Subcutaneous abdominal adipose tissue (tissue), 5 donors: ENCODE measurements at regions not wholly inside any gene's neighbourhood (a gene's known extent, or its start where the extent isn't known, plus 50 kb on each side); places are given as distances from the start of the nearest gene placed in this dataset.
"Not testable (repeated sequence)": the region's sequence is repeated elsewhere in the genome, so short reads cannot be mapped to it uniquely, and the experiment has no call there.

ENCODE experiments used
- H3K27ac ChIP-seq: one replicate; pipeline ENCODE4 v1.7.0; 2013; ENCODE audit warnings: low read depth, mild to moderate bottlenecking, inconsistent platforms, low read length, moderate library complexity
- H3K27me3 ChIP-seq, 5 donors: one replicate each; pipeline ENCODE4 v1.7.0; 2013; ENCODE audit warnings: low read length in 5 of 5, inconsistent platforms in 1 of 5; ENCODE audit not compliant: control insufficient read depth in 5 of 5, insufficient read depth in 4 of 5
- H3K36me3 ChIP-seq, 5 donors: one replicate each; pipeline ENCODE4 v1.7.0; 2013; ENCODE audit warnings: low read length in 5 of 5; ENCODE audit not compliant: control insufficient read depth in 5 of 5, insufficient read depth in 5 of 5
- H3K4me1 ChIP-seq, 5 donors: one replicate each; pipeline ENCODE4 v1.7.0; 2013; ENCODE audit warnings: low read length in 5 of 5, mild to moderate bottlenecking in 3 of 5, moderate library complexity in 1 of 5; ENCODE audit not compliant: control insufficient read depth in 5 of 5, insufficient read depth in 5 of 5
- H3K4me3 ChIP-seq, 5 donors: one replicate each; pipeline ENCODE4 v1.7.0; 2013; ENCODE audit warnings: low read length in 5 of 5, low read depth in 1 of 5
- H3K9ac ChIP-seq, 5 donors: one replicate each; pipeline ENCODE4 v1.7.0; 2013; ENCODE audit warnings: low read length in 5 of 5, mild to moderate bottlenecking in 4 of 5, moderate library complexity in 3 of 5
- H3K9me3 ChIP-seq, 5 donors: one replicate each; pipeline ENCODE4 v1.7.0; 2013; ENCODE audit warnings: low read length in 5 of 5; ENCODE audit not compliant: control insufficient read depth in 5 of 5
- donor health status: healthy.
- donor health status: healthy.
- donor health status: healthy.
- donor health status: healthy.
- donor health status: healthy.

GRCh38 chrX:137118136-137118535 is 84.3 kb upstream of the GPR101 start:
- H3K27me3 ChIP-seq = peaks cover 0 to 6% (median 0%) of the 10 kb centered on the region in 5 donors
- H3K9me3 ChIP-seq = peaks cover 0 to 7% (median 0%) of the 10 kb centered on the region in 5 donors
- no peak overlapping the region for H3K27ac ChIP-seq
- no peak overlapping the region for H3K4me3 ChIP-seq
- no peaks in the 10 kb centered on the region for H3K36me3 ChIP-seq
- H3K9ac ChIP-seq = no peak overlapping the region
- no peaks in the 10 kb centered on the region for H3K4me1 ChIP-seq

- not testable (repeated sequence) for H3K27me3 ChIP-seq, H3K36me3 ChIP-seq, H3K9me3 ChIP-seq, H3K4me1 ChIP-seq, H3K27ac ChIP-seq, H3K4me3 ChIP-seq, H3K9ac ChIP-seq
These were observed 74.1 kb upstream of the GPR101 start for GRCh38 chrX:137107877-137108276.

- Histone ChIP-seq H3K4me3 (no peak overlapping the region), H3K9me3 (no peaks in the 10 kb centered on the region), H3K27ac (no peak overlapping the region), H3K9ac (no peak overlapping the region), H3K27me3 (peaks cover 0 to 14% (median 5%) of the 10 kb centered on the region in 5 donors), H3K4me1 (no peaks in the 10 kb centered on the region), H3K36me3 (no peaks in the 10 kb centered on the region)
These were observed 67.6 kb upstream of the GPR101 start for GRCh38 chrX:137101273-137101990.
